ENCODE measurements at regions not wholly inside any gene's neighbourhood (a gene's known extent, or its start where the extent isn't known, plus 50 kb on each side); places are given as distances from the start of the nearest gene placed in this dataset.

GRCh38 chr20:53815509-53815908 lies 221.9 kb upstream of the ZNF217 start:
- BruUV-seq (replicated peaks), result no TSS peak
- Histone ChIP-seq H3K9me3 (ENCODE audit: insufficient read depth, low read depth) (no peaks in the 10 kb centered on the region), H3F3A (ENCODE audit: insufficient read depth, low read depth) (no peaks in the 10 kb centered on the region), H3K4me3 (no peak overlapping the region), H2AFZ (no peak overlapping the region), H4K20me1 (ENCODE audit: insufficient read depth) (no peaks in the 10 kb centered on the region), H3K4me1 (replicated peaks; ENCODE audit: insufficient read depth) (no peaks in the 10 kb centered on the region), H3K27ac (no peak overlapping the region), H3K4me2 (no peak overlapping the region), H3K9me2 (ENCODE audit: insufficient read depth) (no peaks in the 10 kb centered on the region), H3K27me3 (ENCODE audit: insufficient read depth, low read depth) (no peaks in the 10 kb centered on the region), H3K36me3 (ENCODE audit: low read depth) (no peaks in the 10 kb centered on the region), H3K79me2 (ENCODE audit: low read depth) (no peaks in the 10 kb centered on the region)
- CTCF ChIA-PET, result no interaction called here
- intact Hi-C loops (cut with micrococcal nuclease; ENCODE audit: unreplicated experiment), result no loop called here
- POLR2A ChIA-PET (ENCODE audit: unreplicated experiment), result no interaction called here
- no peak for DNase-seq
- TF ChIP-seq EZH2 (IDR thresholded peaks at IDR 0.05; ENCODE audit: low read depth) (no peak), CTCF (conservative IDR thresholded peaks at IDR 0.05) (no peak)

- Histone ChIP-seq H3K9me2 (ENCODE audit: insufficient read depth) (no peaks in the 10 kb centered on the region), H2AFZ (no peak overlapping the region), H3K36me3 (ENCODE audit: low read depth) (no peaks in the 10 kb centered on the region), H3K4me2 (no peak overlapping the region), H3K79me2 (ENCODE audit: low read depth) (no peaks in the 10 kb centered on the region), H3K4me3 (no peak overlapping the region), H3K27me3 (ENCODE audit: insufficient read depth, low read depth) (no peaks in the 10 kb centered on the region), H3F3A (ENCODE audit: insufficient read depth, low read depth) (no peaks in the 10 kb centered on the region), H3K27ac (no peak overlapping the region), H3K9me3 (ENCODE audit: insufficient read depth, low read depth) (no peaks in the 10 kb centered on the region), H3K4me1 (replicated peaks; ENCODE audit: insufficient read depth) (0 out of 2 replicates have a peak, but pooled peaks cover 4% of the 10 kb centered on the region), H4K20me1 (ENCODE audit: insufficient read depth) (no peaks in the 10 kb centered on the region)
- BruUV-seq (replicated peaks), result no TSS peak
- intact Hi-C loops (cut with micrococcal nuclease; ENCODE audit: unreplicated experiment), result no loop called here
- TF ChIP-seq EZH2 (IDR thresholded peaks at IDR 0.05; ENCODE audit: low read depth) (no peak), CTCF (conservative IDR thresholded peaks at IDR 0.05) (no peak)
- no peak for DNase-seq
- CTCF ChIA-PET, result no interaction called here
- POLR2A ChIA-PET (ENCODE audit: unreplicated experiment), result no interaction called here
Observed at GRCh38 chr20:53814060-53814459, 220.4 kb upstream of the ZNF217 start.

GRCh38 chr20:53813636-53814035 lies 220.0 kb upstream of the ZNF217 start:
- BruUV-seq (replicated peaks), result no TSS peak
- no peaks in the 10 kb centered on the region for H3K36me3 ChIP-seq (ENCODE audit: low read depth)
- H3K4me1 ChIP-seq (replicated peaks; ENCODE audit: insufficient read depth), result 0 out of 2 replicates have a peak, but pooled peaks cover 4% of the 10 kb centered on the region
- intact Hi-C loops (cut with micrococcal nuclease; ENCODE audit: unreplicated experiment), result no loop called here
- H3K27ac ChIP-seq, result no peak overlapping the region
- no peak overlapping the region for H3K4me2 ChIP-seq
- H3K4me3 ChIP-seq, result no peak overlapping the region
- H3K9me3 ChIP-seq (ENCODE audit: insufficient read depth, low read depth), result no peaks in the 10 kb centered on the region
- H4K20me1 ChIP-seq (ENCODE audit: insufficient read depth), result no peaks in the 10 kb centered on the region
- ChIA-PET CTCF (no interaction called here), POLR2A (ENCODE audit: unreplicated experiment) (no interaction called here)
- no peaks in the 10 kb centered on the region for H3K79me2 ChIP-seq (ENCODE audit: low read depth)
- H3F3A ChIP-seq (ENCODE audit: insufficient read depth, low read depth), result no peaks in the 10 kb centered on the region
- DNase-seq, result no peak
- H3K9me2 ChIP-seq (ENCODE audit: insufficient read depth), result no peaks in the 10 kb centered on the region
- no peak overlapping the region for H2AFZ ChIP-seq
- TF ChIP-seq CTCF (conservative IDR thresholded peaks at IDR 0.05), result no peak
- no peak for TF ChIP-seq EZH2 (IDR thresholded peaks at IDR 0.05; ENCODE audit: low read depth)
- no peaks in the 10 kb centered on the region for H3K27me3 ChIP-seq (ENCODE audit: insufficient read depth, low read depth)
